ENCODE measurements at regions not wholly inside any gene's neighbourhood (a gene's known extent, or its start where the extent isn't known, plus 50 kb on each side); places are given as distances from the start of the nearest gene placed in this dataset.

- TF ChIP-seq EZH2phosphoT487 (IDR thresholded peaks at IDR 0.05; ENCODE audit: insufficient read depth, low read depth) (no peak), EZH2 (IDR thresholded peaks at IDR 0.05; ENCODE audit: insufficient read depth, poor library complexity, severe bottlenecking) (no peak)
Observed at GRCh38 chr16:85180827-85181738, 68.8 kb upstream of the CIBAR2 start.
